ENCODE measurements at regions not wholly inside any gene's neighbourhood (a gene's known extent, or its start where the extent isn't known, plus 50 kb on each side); places are given as distances from the start of the nearest gene placed in this dataset.
"Not testable (repeated sequence)": the region's sequence is repeated elsewhere in the genome, so short reads cannot be mapped to it uniquely, and the experiment has no call there.

DNA sequence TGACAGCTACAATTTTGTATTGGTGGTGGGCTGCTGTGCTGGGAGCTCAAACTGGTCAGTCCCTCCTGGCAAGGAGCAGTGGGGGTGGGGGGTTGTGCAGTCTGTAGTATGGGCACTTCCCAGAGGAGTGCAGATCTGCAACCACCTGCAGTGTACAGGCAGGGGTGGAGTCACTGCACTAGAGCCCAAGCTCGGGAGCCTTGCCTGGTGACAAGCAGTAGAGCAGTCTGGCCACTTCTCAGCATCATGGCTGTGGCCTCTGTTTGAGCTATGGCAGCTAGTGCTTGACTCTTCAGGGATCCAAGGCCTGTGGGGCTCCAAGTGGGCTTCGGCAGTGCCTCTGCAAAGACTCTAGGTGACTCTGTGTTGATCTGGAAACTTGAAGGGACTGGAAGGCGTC lies 585.1 kb upstream of the GRM3 start:
- peaks cover 15% of the 10 kb centered on the region for H3K9me3 ChIP-seq
- no peaks in the 10 kb centered on the region for H3K36me3 ChIP-seq
- no peak overlapping the region for H3K4me3 ChIP-seq
- H3K27ac ChIP-seq, result no peak overlapping the region
- H4K20me1 ChIP-seq, result no peaks in the 10 kb centered on the region
- H3K27me3 ChIP-seq, result no peaks in the 10 kb centered on the region
- no peak for TF ChIP-seq Cebpa-rat (IDR thresholded peaks at IDR 0.05)
- no peaks in the 10 kb centered on the region for H3K4me1 ChIP-seq
- H3K4me2 ChIP-seq, result no peak overlapping the region
- no peak overlapping the region for H3K9ac ChIP-seq

DNA sequence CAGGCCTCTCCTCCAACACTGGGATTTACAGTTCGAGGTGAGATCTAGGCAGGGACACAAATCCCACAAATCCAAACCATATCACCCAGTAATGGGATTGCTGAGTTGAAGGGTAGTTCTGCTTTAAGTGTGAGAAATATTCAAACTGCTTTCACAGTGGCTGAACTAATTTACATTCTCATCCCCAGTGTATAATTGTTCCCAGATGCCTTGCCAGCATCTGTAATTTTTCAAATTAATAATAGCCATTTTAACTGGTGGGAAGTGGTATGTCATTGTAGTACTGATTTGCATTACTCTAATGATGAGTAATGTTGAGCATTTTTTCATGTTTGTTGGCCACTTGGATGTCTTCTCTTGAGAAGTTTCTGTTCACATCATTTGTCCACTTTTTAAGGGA lies 592.8 kb upstream of the GRM3 start:
- Histone ChIP-seq H3K9ac (no peak overlapping the region), H3K27ac (no peak overlapping the region)

DNA sequence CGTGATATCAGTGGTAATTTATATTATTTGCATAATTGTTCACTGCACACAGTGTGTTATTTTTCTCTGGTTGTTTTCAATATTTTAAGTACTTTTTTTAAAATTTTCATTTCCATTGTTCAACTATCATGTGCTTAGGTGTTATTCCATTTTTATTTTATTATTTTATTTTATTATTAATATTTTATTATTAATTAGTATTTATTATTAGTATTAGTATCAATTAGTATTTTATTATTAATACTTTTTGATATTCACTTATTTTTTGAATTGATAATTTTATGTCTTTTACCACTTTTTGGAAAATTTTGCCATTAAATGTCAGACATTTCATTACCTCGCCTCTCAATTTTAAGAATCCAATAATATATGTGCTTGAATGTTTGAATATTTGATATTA lies 593.8 kb upstream of the GRM3 start:
- H3K9ac ChIP-seq, result no peak overlapping the region
- H3K4me2 ChIP-seq, result no peak overlapping the region
- no peak overlapping the region for H3K27ac ChIP-seq
- no peaks in the 10 kb centered on the region for H3K36me3 ChIP-seq
- no peaks in the 10 kb centered on the region for H3K9me3 ChIP-seq
- H3K4me1 ChIP-seq, result no peaks in the 10 kb centered on the region
- H3K4me3 ChIP-seq, result no peak overlapping the region
- H3K27me3 ChIP-seq, result no peaks in the 10 kb centered on the region
- H4K20me1 ChIP-seq, result no peaks in the 10 kb centered on the region
- no peak for TF ChIP-seq Cebpa-rat (IDR thresholded peaks at IDR 0.05)

More for the DNA sequence above, 592.8 kb upstream of the GRM3 start:
- H4K20me1 ChIP-seq, result no peaks in the 10 kb centered on the region
- no peaks in the 10 kb centered on the region for H3K9me3 ChIP-seq
- H3K4me1 ChIP-seq, result no peaks in the 10 kb centered on the region
- no peak for TF ChIP-seq Cebpa-rat (IDR thresholded peaks at IDR 0.05)
- no peak overlapping the region for H3K4me3 ChIP-seq
- no peak overlapping the region for H3K4me2 ChIP-seq
- no peaks in the 10 kb centered on the region for H3K36me3 ChIP-seq
- no peaks in the 10 kb centered on the region for H3K27me3 ChIP-seq

DNA sequence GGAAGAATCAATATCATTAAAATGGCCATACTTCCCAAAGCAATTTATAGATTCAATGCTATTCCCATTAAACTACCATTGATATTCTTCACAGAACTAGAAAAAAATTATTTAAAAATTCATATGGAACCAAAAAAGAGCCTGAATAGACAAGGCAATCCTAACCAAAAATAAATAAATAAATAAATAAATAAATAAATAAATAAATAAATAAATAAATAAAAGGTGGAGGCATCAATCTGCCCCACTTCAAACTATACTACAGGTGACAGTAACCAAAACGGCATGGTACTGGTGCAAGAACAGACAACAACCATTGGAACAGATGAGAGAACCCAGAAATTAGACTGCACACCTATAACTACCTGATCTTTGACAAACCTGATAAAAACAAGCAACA lies 598.5 kb upstream of the GRM3 start:
- H3K36me3 ChIP-seq, H3K4me2 ChIP-seq, H3K4me3 ChIP-seq, H3K9me3 ChIP-seq, H3K4me1 ChIP-seq, H3K9ac ChIP-seq, H3K27me3 ChIP-seq, H3K27ac ChIP-seq, H4K20me1 ChIP-seq: not testable (repeated sequence)

DNA sequence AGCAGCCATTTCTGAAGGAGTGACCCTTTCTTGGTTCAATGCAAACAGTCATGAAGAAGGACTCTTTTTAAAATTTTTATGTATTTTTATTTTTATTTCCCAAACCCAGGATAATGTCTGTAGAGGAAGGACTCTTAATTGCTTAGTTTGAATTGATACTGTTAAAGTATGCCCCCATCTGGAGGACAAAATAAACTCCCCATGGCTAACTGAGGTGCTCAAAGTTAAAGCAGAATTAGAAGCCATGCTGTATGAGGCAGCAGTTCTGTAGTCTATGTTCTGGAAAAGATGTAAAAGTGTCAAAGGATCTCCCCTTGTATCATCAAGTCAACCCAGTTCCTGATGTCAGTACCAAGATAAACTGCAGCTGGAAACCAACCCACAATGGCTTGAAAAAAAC lies 617.9 kb upstream of the GRM3 start:
- H3K4me3 ChIP-seq, result no peak overlapping the region
- no peaks in the 10 kb centered on the region for H3K36me3 ChIP-seq
- H3K9me3 ChIP-seq, result no peaks in the 10 kb centered on the region
- no peaks in the 10 kb centered on the region for H4K20me1 ChIP-seq
- H3K27ac ChIP-seq, result no peak overlapping the region
- H3K4me1 ChIP-seq, result no peaks in the 10 kb centered on the region
- no peak for TF ChIP-seq Cebpa-rat (IDR thresholded peaks at IDR 0.05)
- no peak overlapping the region for H3K4me2 ChIP-seq
- no peaks in the 10 kb centered on the region for H3K27me3 ChIP-seq
- H3K9ac ChIP-seq, result no peak overlapping the region

DNA sequence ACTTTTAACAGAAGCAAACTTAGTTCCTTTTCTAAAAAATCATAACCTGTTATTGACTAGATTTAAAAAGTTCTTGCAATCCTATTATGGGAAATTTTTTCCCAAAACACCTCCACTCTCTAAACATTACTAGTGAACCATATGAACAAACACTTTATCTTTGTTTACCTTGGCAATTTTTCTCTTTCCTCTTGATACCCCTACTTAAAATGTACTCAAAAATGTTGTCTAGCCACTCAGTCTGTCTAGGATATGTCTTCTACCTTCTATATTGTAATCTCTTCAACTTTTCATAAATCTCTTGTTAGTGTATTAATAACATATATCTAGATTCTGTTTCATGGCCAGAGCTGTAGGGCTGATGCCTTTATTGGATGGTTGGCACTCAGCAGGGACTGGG lies 630.0 kb upstream of the GRM3 start:
- Histone ChIP-seq H3K36me3 (no peaks in the 10 kb centered on the region), H3K4me3 (no peak overlapping the region), H3K27ac (no peak overlapping the region), H3K9me3 (no peaks in the 10 kb centered on the region), H3K27me3 (no peaks in the 10 kb centered on the region), H4K20me1 (no peaks in the 10 kb centered on the region), H3K4me1 (no peaks in the 10 kb centered on the region), H3K4me2 (no peak overlapping the region), H3K9ac (no peak overlapping the region)
- no peak for TF ChIP-seq Cebpa-rat (IDR thresholded peaks at IDR 0.05)

DNA sequence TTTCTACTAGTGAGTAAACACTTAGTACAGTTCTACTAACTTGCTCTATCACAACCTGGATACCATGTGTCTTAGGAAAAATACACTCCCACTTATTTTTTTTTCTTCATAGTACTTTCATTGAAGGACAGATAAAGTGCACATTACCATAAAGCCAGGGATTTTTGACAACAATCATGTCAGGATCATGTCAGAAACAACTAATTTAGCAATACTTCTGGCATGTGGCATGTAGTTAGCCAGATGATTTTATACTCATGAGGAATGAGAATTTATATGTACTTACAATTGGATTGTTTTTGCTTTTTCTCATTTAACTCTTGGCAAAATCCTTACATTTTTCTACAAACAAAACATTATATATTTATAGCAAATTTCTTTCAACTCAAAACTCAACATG lies 630.7 kb upstream of the GRM3 start:
- Histone ChIP-seq H3K4me3 (no peak overlapping the region), H3K36me3 (no peaks in the 10 kb centered on the region), H3K9me3 (no peaks in the 10 kb centered on the region), H3K4me1 (no peaks in the 10 kb centered on the region), H3K4me2 (no peak overlapping the region), H3K27ac (no peak overlapping the region), H3K27me3 (no peaks in the 10 kb centered on the region), H4K20me1 (no peaks in the 10 kb centered on the region), H3K9ac (no peak overlapping the region)
- TF ChIP-seq Cebpa-rat (IDR thresholded peaks at IDR 0.05), result no peak

DNA sequence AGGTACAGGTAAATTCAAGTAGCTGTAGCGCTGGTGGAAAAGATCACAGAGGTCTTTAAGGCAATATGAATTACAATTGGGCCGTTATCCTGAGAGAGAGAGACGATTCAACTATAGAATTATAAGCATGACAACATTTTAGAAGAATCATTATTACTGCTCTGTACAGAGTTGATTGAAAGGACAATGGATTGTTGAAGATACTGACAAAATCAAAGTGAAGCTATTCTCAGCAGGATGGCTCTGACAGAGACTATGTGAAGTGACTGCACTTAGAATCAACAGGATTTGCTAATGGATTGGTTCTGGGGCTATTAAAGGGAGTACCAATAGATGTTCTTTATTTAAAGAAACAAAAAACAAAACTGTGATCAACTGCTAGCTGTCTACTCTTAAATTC lies 634.8 kb upstream of the GRM3 start:
- Histone ChIP-seq H3K27ac (no peak overlapping the region), H3K4me2 (no peak overlapping the region), H3K4me1 (no peaks in the 10 kb centered on the region), H4K20me1 (no peaks in the 10 kb centered on the region), H3K4me3 (no peak overlapping the region), H3K9ac (no peak overlapping the region), H3K36me3 (no peaks in the 10 kb centered on the region), H3K9me3 (no peaks in the 10 kb centered on the region), H3K27me3 (no peaks in the 10 kb centered on the region)
- no peak for TF ChIP-seq Cebpa-rat (IDR thresholded peaks at IDR 0.05)

DNA sequence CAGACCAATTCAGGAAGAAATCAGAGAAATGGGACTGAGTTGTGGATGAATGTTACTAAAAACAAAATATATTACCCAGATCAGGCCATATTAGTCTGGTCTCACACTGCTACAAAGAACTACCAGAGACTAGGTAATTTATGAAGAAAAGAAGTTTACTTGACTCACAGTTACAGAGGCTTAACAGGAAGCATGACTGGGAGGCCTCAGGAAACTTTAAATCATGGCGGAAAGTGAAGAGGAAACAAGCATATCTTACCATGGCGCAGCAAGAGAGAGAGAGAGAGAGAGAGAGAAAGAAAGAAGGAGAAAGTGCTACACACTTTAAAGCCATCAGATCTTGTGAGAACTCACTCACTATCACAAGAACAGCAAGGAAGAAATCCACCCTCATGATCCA lies 636.8 kb upstream of the GRM3 start:
- no peaks in the 10 kb centered on the region for H3K36me3 ChIP-seq
- H3K9ac ChIP-seq, result no peak overlapping the region
- H3K9me3 ChIP-seq, result peaks cover 13% of the 10 kb centered on the region
- H3K4me3 ChIP-seq, result no peak overlapping the region
- H3K27ac ChIP-seq, result no peak overlapping the region
- no peaks in the 10 kb centered on the region for H3K4me1 ChIP-seq
- no peak overlapping the region for H3K4me2 ChIP-seq
- TF ChIP-seq Cebpa-rat (IDR thresholded peaks at IDR 0.05), result no peak
- H4K20me1 ChIP-seq, result no peaks in the 10 kb centered on the region
- H3K27me3 ChIP-seq, result no peaks in the 10 kb centered on the region

DNA sequence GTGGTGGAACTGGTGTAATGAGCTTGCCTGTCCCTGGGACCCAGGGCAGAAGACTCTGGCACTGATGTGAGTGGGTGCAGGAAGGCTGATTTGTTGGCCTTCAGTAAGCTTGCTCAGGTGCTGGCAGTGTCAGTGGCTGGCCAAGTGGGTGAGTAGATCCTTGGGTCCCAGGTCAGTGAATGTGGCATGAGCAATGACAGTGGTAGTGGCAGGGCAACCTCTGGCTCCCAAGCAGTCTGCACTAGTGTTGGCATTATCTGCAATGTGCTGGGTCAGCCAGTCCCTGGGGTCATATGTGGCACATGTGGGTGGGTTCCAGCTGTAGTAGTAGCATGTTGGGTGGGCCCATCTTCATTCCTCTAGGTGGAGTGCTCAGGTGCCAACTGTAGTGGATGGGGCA lies 640.9 kb upstream of the GRM3 start:
- no peak overlapping the region for H3K4me2 ChIP-seq
- TF ChIP-seq Cebpa-rat (IDR thresholded peaks at IDR 0.05), result no peak
- no peaks in the 10 kb centered on the region for H3K4me1 ChIP-seq
- no peak overlapping the region for H3K27ac ChIP-seq
- H3K9me3 ChIP-seq, result peaks cover 27% of the 10 kb centered on the region
- H4K20me1 ChIP-seq, result no peaks in the 10 kb centered on the region
- H3K4me3 ChIP-seq, result no peak overlapping the region
- no peak overlapping the region for H3K9ac ChIP-seq
- H3K27me3 ChIP-seq, result no peaks in the 10 kb centered on the region
- H3K36me3 ChIP-seq, result no peaks in the 10 kb centered on the region

DNA sequence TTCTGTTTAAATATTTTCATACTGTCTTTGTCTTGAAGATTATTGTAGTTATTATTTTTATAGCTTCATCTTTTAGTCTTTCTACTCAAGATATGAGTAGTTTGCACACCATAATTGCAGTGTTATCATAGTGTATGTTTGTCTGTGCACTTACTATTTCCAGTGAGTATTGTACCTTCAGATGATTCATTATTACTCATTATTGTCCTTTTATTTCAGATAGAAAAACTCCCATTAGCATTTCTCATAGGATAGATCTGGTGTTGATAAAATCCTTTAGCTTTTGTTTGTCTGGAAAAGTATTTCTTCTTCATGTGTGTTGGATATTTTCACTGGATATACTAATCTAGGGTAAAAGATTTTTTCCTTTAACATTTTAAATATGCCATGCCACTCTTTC lies 646.2 kb upstream of the GRM3 start:
- Histone ChIP-seq H3K4me1 (no peaks in the 10 kb centered on the region), H3K9ac (no peak overlapping the region), H3K4me2 (no peak overlapping the region), H3K4me3 (no peak overlapping the region), H3K36me3 (no peaks in the 10 kb centered on the region), H3K27me3 (no peaks in the 10 kb centered on the region), H3K27ac (no peak overlapping the region), H4K20me1 (no peaks in the 10 kb centered on the region), H3K9me3 (peaks cover 19% of the 10 kb centered on the region)
- TF ChIP-seq Cebpa-rat (IDR thresholded peaks at IDR 0.05), result no peak

All from BLaER1 (cell line).